ENCODE measurements at regions not wholly inside any gene's neighbourhood (a gene's known extent, or its start where the extent isn't known, plus 50 kb on each side); places are given as distances from the start of the nearest gene placed in this dataset.

DNA sequence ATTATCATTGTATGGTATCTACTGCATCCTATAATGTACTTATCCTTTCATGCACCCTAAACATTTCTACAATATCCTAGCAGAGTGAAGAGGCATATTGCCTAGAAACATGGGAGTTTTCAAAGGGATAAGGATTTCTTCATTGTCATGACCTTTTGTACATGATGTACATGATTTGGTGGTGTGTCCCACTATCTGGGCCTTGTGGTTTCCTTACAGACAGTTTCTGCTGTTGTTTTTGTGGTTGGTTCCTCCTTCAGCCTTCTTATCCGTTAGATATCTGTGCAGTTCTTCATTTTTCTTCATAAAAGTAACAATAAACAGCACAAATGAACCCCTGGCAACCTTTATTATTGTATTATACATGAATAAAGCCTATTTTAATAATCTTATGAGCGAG is 70.4 kb upstream of the BACH1 start:
- DNase-seq, result no peak

DNA sequence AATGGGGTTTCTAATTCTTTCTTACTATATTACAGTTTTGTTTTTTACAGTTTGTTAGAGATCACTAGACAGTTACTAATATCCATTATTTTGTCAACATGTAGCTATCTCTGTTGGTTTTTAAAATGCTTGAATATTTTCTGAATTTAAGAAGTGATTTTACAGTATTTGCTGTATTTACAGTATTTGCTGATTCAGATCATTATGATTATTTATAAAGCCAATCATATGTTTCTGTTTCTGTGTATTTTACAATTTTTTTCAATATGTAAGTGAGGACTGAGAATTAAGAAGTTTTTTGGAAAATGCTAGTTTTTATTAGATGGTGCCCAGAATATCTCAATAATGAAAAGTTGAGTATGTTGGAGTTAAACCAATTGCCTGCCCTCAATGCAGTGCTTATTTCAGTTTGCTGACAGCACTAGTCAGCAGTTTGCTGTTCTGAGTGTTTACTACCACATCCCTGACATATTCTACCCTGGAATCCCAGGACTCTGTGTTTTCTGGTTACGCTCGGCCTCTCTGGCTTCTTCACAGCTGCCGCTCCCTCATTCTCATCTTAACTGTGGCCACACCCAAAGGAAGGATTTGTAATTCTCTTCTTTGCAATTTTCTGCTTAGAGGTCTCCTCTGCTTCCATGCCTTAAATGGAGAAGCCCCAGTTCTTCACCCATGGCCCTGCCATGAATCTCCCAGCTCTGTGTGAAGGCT is 68.0 kb upstream of the BACH1 start:
- DNase-seq, result no peak

DNA sequence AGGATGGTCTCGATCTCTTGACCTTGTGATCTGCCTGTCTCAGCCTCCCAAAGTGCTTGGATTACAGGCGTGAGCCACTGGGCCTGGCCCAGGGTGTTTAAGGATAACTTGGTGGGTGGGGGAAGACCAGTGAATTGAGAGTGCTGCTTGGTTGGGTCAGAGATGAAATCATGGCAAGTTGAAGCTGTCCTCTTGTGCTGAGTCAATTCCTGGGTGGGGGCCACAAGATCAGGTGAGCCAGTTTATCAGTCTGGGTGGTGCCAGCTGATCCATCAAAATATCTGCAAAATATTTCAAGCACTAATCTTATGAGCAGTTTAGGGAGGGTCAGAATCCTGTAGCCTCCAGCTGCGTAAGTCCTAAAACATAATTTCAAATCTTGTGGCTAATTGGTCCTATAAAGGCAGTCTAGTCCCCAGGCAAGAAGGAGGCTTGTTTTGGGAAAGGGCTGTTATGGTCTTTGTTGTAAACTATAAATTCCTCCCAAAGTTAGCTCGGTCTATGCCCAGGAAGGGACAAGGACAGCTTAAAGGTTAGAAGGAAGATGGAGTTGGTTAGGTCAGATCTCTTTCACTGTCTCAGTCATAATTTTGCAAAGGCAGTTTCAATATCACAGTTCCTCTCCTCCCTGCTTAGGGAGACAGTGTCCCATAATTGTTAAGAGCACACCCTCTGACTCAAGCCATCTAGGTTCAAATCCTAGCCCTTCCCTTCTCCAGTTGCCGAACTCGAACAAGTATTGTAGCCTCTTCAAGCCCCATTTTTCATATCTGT is 66.8 kb upstream of the BACH1 start:
- no peak for DNase-seq

GRCh38 chr21:29232530-29233255 is 66.0 kb upstream of the BACH1 start:
- no peak for DNase-seq

DNA sequence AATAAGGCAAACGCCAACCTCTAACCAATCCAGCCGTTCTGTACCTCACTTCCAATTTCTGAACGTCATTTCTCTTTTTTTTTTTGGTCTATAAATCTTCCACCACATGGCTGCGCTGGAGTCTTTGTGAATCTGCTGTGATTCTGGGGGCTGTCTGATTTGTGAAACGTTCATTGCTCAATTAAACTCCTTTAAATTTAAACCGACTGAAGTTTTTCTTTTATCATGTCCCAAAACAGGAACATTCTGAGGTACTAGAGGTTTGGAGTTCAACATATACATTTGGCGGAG is 65.5 kb upstream of the BACH1 start:
- peak in 1 of 56 donors; percentile 3 for DNase-seq

GRCh38 chr21:29233611-29234540 is 64.8 kb upstream of the BACH1 start:
- no peak for DNase-seq

GRCh38 chr21:29235714-29236197 is 63.0 kb upstream of the BACH1 start:
- no peak for DNase-seq

DNA sequence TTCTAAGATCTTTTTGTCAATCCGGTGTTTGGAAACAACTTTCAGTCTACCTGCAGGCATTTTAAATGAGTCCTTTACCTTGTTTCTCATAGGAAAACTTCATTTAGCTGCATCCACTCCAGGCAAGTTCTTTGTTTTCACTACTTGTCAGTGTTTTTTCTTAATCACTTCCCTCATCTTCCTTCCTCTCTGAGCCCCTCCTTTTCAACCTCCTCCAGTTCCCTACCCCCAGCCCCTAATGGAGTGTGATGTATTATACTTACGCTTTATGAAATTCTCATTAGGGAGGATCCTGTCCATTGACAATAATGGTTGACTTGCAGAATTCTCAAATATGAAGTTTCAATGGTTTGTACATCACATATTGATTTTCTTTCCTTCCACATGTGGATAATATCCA is 62.5 kb upstream of the BACH1 start:
- DNase-seq, result no peak

- DNase-seq, result no peak
Observed at GRCh38 chr21:29237110-29238052, 61.3 kb upstream of the BACH1 start.

GRCh38 chr21:29238053-29238966 is 60.4 kb upstream of the BACH1 start:
- no peak for DNase-seq

- no peak for DNase-seq
Observed at GRCh38 chr21:29238967-29239290, 59.8 kb upstream of the BACH1 start.

GRCh38 chr21:29240136-29240535 is 58.6 kb upstream of the BACH1 start:
- no peak for DNase-seq

- DNase-seq, result no peak
Observed at GRCh38 chr21:29242201-29242600, 56.5 kb upstream of the BACH1 start.

DNA sequence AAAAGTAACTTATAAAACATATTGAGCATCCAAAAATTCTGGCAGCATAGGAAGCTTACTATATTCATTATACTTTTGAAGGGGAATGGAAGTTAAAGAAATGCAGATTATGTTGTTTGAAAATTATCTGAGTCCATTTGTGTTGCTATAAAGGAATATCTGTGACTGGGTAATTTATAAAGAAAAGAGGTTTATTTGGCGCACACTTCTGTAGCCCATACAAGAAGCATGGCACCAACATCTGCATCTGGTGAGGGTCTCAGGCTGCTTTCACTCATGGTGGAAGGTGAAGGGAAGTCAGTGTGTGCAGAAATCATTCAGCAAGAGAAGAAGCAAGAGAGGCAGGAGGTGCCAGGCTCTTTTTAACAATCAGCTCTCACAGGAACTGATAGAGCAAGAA is 55.5 kb upstream of the BACH1 start:
- no peak for DNase-seq

- DNase-seq, result no peak
Observed at GRCh38 chr21:29245104-29245643, 53.5 kb upstream of the BACH1 start.

- no peak for DNase-seq
Observed at GRCh38 chr21:29245863-29246262, 52.9 kb upstream of the BACH1 start.

- DNase-seq, result no peak
Observed at GRCh38 chr21:29246614-29247013, 52.1 kb upstream of the BACH1 start.

- no peak for DNase-seq
Observed at GRCh38 chr21:29248124-29248523, 50.6 kb upstream of the BACH1 start.
